CD4-positive, alpha-beta T cell treated with Interleukin-17A for 4 hours (primary cell): ENCODE measurements at regions not wholly inside any gene's neighbourhood (a gene's known extent, or its start where the extent isn't known, plus 50 kb on each side); places are given as distances from the start of the nearest gene placed in this dataset.

Source experiments
- DNase-seq: peaks from one replicate; pipeline ENCODE4 v3.0.0-alpha.2; 2020; ENCODE audit warnings: mixed read lengths

GRCh38 chr11:11789735-11790369 lies 51.9 kb upstream of the USP47 start:
- DNase-seq, result peak; percentile 11

DNA sequence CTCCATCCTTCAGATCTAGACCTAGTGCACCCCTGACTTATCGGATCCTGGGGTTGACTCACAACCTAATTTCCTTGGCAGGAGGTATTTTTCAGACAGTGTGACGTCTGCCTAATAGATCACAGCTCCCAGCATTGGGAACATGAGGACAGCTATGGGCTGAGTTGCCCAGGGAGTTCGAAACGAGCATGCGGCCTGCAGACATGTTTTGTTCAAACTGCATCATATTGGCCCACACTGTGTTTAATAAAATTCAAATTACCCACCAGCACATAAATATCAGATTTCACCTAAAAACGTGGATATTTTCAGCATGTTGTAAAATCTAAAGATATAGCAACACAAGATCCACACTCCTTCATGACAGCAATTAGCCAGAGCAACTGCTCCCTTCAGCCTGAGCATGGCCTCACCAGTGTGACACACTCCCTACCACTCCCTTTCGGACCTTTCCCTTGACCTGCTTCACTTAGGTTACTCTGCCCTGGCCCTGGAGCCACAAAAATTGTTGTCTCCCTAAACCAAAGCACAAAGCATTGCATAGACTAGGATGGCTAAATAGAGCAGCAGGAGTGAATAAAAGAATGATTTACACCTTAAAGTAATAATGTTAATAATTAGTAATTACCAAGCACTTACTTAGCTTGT lies 53.6 kb upstream of the USP47 start:
- DNase-seq, result no peak

DNA sequence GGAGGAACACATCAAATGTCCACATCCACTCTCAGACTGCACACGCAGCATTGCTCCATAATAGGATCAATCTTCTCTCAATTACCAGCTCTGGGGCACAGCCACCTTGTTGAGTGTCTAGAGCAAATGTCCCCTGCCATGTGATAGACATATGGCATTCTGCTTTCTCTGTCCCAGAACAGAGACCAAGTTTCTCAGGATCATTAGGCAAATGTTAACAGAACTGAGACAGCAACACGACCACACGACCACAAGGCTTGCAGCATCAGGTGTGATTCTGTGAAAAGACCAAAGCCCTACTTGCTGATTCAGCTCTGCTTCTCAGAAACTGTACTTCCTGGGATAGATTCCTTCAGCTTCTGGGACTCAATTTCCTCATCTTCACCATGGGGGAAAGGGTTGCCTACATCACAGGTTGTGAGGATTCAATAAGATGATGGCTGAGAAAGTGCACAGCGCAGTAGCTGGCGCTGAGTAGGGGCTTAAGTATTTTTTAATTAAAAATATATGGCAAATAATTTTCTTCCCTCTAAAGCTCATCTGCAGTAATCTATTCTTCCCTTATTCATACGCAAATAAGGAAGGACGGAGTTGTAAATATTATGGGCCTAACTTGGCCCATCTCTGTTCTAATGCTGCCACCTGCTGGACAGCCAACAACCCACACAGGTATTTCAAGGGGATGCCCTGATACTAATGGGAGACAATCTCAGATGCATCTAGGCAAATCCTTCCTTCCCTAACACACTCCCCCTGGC lies 54.3 kb upstream of the USP47 start:
- DNase-seq, result peak; percentile 80

DNA sequence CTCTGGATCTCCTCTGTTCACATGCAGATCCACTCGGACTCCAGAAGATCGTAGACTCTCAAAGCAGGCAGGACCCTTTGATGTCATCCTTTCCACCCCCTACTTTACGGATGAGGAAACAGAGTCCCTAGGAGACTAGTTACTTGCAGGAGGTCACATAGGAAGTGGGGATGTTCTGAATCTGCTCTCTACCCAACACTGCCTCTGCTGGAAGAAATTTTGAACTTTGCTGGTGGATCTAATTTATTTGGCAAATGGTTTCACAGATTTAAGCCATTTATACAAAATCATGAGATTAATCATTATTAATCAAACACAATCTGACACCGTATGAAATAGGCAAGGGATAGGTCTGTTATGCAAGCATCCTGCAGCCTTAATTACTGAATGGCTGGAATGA lies 55.0 kb upstream of the USP47 start:
- DNase-seq, result no peak

DNA sequence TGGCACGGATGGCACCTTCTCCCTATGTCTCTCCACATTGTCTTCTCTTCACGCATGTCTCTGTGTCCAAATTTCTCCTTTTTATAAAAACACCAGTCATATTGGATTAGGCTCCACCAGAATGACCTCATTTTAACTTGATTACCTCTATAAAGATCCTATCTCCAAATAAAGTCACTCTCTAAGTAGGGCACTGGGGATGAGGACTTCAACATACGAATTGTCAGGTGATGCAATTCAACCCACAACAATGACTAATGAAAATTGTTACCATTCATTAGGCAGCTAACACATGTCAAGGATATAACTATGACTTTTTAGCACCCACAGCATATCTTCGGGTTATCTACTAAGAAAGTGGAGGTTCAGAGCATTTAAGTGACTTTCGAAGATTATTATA lies 55.5 kb upstream of the USP47 start:
- no peak for DNase-seq

DNA sequence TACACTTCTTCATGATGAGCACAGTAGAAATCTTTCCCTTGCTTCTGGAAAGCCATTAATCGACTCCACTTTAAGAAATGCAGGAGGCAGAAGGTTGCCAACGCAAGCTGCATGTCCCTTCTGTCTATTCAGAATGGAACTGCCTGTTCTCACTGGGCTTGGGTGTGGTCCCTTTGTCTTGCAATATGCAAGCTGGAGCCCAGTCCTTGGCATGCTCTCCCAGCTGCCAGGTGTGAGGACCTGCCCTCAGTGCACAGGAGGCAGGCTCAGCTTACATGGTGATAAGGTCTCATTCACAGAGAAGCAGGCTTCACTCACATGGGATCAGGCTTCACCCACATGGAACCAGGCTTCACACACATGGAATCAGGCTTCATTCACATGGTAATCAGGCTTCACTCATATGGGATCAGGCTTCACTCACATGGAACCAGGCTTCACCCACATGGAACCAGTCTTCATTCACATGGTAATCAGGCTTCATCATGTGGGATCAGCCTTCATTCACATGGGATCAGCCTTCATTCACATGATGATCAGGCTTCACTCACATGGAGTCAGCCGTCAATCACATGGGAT lies 59.2 kb upstream of the USP47 start:
- no peak for DNase-seq

- DNase-seq, result no peak
Observed at GRCh38 chr11:11780858-11781257, 60.9 kb upstream of the USP47 start.

- DNase-seq, result no peak
Observed at GRCh38 chr11:11779975-11780374, 61.8 kb upstream of the USP47 start.

GRCh38 chr11:11777897-11778296 lies 63.9 kb upstream of the USP47 start:
- DNase-seq, result no peak

DNA sequence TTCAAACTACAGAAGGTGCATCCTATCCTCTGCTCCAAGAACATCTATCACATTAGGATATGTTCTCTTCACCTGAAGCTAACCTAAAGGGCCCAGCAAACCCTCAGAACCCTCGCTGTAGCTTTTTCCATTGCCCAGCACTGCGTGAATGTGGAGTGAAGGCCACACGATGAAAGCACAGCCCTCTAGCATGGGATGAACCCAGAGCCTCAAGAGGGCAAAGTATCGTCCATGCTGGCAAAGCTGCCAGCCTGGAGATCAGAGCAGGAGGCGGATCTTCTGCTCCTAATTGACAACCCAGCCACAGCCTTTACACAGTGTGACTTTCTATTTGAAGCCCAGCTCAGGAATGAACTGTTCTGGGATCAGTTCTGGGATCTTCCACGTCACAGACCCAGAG lies 65.1 kb upstream of the USP47 start:
- DNase-seq, result no peak

DNA sequence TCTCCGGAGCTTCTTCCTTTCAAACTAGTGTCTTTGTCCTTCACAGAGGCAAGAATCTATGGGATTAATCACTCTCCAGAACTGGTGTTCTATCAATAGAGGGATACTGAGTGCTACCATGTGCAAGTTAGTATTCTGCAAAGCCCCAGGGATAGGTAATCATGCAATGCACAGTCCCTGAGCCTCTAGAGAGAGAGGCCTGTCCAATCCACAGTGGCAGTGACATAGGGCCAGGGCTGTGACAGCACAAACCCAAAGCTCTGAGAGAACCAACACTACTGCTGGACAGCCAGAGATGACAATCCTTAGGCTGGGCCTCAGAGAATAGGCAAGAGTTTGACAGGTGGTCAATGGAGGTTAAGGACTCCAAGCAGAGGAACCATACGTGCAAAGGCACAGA lies 66.8 kb upstream of the USP47 start:
- no peak for DNase-seq

- no peak for DNase-seq
Observed at GRCh38 chr11:11772865-11773515, 68.8 kb upstream of the USP47 start.

GRCh38 chr11:11770921-11771486 lies 70.8 kb upstream of the USP47 start:
- DNase-seq, result no peak

DNA sequence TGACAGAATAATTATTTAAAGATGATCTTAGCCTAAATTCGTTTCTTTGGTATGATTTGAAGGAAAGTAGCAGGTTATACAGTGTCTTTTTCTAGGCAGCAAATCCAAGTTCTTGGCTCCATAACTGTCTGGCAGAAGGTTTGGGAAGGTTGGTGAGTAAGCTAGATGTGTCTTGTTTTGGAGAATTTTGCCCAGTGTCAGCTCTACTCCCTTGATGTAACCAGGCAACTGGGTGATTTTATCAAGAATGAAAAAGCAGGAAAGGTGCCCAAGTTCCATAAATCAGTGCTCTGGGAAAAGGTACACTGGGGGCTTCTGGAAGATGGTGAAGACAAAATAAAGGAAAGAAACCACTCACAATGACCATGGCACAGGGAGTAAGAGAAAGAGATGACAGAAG lies 71.5 kb upstream of the USP47 start:
- DNase-seq, result no peak

DNA sequence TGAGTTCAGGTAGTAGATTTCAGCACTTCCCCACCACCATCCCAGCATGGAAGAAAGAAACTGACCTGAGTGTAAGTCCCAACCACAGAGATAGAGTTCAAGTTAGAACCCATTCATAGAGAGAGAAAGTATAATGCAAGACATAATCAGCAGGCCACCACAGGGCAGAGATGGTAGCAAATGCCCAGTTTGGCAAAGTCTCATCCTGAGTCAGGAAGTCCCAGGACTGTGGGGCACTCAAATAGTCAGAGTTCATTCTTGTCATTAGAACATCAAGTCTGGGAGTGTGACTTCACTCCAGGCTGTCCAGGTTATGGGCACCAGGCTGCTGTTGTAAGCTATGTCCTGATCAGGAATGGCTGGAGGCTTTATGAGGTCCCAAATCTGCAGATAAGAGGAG lies 72.0 kb upstream of the USP47 start:
- no peak for DNase-seq

DNA sequence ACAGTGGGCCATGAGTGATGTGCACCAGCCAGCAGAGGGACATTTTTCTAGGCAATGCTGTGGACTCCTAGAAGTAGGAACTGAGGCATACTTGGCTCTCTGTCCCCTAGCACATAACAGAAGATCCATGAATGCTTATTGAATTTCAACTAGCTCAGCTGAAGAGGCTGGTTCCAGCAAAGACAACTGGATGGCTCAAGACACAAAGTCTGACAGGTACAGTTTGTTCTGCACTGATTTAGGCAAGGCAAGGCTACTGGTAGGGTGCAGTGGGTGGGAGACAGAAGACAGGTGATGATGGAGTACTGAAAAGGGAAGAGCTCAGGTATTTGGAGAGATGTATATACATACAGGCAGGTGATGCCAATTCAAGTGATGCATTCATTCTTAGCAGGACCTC lies 72.4 kb upstream of the USP47 start:
- no peak for DNase-seq

GRCh38 chr11:11764423-11764803 lies 77.4 kb upstream of the USP47 start:
- no peak for DNase-seq

DNA sequence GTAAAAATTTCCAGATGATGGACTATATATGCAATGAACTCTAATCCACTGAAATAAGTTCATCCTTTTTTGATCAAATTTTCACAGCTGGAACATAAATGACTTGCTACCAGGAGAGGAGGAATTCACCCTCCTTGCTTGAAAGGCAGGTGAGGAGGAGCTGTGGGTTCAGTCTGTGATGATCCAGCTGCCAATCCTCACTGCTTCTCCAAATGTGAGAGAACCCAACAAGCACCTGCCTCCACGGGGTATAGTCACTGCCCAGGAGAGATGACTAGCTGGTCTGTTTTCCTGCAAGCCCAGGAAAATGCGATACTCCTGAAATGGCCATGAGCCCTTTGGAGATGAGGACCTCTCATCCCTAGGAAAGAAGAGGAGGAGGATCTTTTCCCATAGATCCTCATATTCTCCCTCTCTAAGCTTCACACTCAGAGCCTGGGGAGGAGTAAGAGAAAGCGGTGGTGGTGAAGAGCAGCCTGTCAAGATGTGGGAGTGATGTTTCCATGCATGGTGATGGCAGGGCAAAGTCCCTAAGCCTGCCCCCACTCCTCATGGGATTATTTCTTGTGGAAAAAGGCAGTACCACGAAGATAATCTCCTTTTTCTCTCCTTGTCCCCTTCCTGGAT lies 77.9 kb upstream of the USP47 start:
- no peak for DNase-seq

DNA sequence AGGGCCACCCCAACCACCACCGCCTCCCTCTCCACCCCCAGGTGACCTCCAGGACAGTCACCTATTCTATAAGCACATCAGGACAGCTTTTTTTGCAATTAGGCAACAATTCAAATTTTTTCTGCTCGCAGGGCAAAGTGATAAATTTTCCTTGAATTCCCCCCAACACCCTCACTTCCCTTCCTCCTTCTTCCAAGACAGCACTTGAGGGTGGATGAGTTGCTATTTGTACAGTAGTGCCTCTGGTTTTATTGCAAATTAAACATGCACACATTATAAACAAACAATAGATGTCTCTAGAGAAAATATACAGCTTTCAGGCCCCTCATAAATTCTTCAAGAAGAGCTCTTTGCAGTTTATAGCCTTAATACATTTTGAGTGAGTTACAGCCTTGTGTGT lies 80.9 kb upstream of the USP47 start:
- no peak for DNase-seq

DNA sequence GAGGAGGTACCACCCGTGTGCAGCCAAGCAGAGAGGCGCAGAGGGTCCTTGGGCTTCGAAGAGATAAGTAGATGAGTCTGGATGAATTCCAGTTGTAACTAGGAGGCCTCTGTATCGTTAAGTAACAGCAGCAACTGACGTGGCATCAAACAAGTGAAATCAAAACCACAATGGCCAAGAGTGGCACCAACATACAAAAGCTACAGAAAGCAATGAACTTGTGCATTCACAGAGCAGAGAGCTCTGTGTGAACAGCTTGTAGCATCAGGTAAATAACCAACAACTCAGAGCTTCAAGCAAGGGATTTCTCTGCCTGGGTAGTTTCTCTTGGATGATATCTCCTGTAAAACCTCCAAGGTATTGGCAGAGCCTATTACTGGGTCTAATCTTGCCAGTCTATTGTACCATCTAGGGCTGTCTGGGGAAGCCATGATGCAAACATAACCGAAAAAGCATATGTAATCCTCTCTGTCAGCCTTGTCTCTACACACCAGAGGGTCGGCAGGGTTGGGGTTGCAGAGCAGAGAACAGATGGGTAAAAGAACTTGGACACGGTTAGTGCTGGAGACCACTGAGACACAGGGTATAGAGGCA lies 83.1 kb upstream of the USP47 start:
- DNase-seq, result no peak

DNA sequence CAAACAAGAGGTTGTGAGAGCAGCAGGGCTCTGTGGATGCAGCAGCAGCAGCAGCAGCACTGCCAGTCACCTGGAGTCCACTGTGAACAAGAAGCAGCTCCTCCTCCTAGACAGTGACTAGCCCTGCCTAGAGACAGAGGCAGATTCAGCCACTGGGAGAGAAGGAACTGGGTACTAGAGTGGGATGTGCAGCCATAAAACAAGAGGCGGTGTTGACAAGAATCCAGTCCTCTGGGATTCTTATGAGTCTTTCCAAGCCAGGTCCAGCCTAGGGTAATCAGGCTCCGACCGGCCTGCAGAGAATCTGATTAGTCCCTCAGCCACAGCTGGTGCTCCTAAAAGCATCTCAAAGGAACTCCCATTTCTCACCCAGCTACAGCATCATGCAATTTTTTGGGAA lies 83.9 kb upstream of the USP47 start:
- no peak for DNase-seq

DNA sequence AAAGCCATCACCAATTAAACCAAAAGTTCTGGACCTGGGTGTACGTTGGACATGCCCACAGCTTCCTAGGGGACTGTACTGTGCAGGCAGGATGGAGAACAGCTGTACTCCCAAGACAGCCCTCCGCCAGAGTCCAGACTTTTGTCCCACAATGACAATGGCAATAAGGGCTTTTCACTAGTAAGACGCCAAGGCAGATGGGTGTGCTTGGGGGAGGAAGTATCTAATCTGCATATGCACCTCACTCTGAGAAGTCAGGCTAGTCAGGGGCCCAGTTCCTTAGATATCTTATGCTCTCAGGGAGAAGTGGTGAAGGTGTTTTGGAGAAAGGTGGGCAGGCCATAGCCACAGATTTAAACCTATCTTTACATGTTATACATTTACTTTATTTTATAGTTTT lies 85.1 kb upstream of the USP47 start:
- no peak for DNase-seq
